Spleen (tissue), 11 donors: ENCODE measurements at regions not wholly inside any gene's neighbourhood (a gene's known extent, or its start where the extent isn't known, plus 50 kb on each side); places are given as distances from the start of the nearest gene placed in this dataset.

Experiments
- DNase-seq: peaks from one replicate; pipeline ENCODE4 v3.0.0-alpha.2; 2020
- H3K27ac ChIP-seq, 8 donors: fragments of 200-600 bp; sonication (generic) in 7 of 8; 1 replicate in 4 of 8; 2 replicates in 4 of 8; pipeline versions ENCODE4 v1.5.0 to v1.8.0; 2016 to 2021; ENCODE audit warnings: inconsistent platforms in 4 of 8, mild to moderate bottlenecking in 4 of 8, moderate library complexity in 1 of 8
- H3K27me3 ChIP-seq, 7 donors: fragments of 200-600 bp; sonication (generic) in 6 of 7; replicated peaks in 1 of 7; 1 replicate in 4 of 7; 2 replicates in 3 of 7; pipeline versions ENCODE4 v1.5.0 to v1.8.0; 2016 to 2021; ENCODE audit warnings: inconsistent platforms in 3 of 7, mild to moderate bottlenecking in 1 of 7
- H3K36me3 ChIP-seq, 6 donors: fragments of 200-600 bp; sonication (generic) in 5 of 6; 1 replicate in 4 of 6; 2 replicates in 2 of 6; pipeline versions ENCODE4 v1.5.0 to v1.8.0; 2016 to 2021; ENCODE audit warnings: inconsistent platforms in 2 of 6
- H3K4me1 ChIP-seq, 6 donors: fragments of 200-600 bp; sonication (generic) in 5 of 6; 1 replicate in 3 of 6; 2 replicates in 3 of 6; pipeline versions ENCODE4 v1.5.0 to v1.8.0; 2016 to 2021; ENCODE audit warnings: inconsistent platforms in 3 of 6
- H3K4me3 ChIP-seq, 8 donors: fragments of 200-600 bp; sonication (generic) in 7 of 8; 1 replicate in 4 of 8; 2 replicates in 4 of 8; pipeline versions ENCODE4 v1.5.0 to v1.8.0; 2016 to 2021; ENCODE audit warnings: inconsistent platforms in 4 of 8, mild to moderate bottlenecking in 4 of 8, moderate library complexity in 2 of 8
- H3K9me3 ChIP-seq, 8 donors: fragments of 200-600 bp; sonication (generic) in 7 of 8; 1 replicate in 4 of 8; 2 replicates in 4 of 8; pipeline versions ENCODE4 v1.5.0 to v1.8.0; 2016 to 2021; ENCODE audit warnings: inconsistent platforms in 4 of 8
- CTCF ChIP-seq, 11 experiments: fragments of 200-600 bp in 7 of 11; fragments of 450-650 bp in 4 of 11; sonication (generic) in 4 of 11; IDR thresholded peaks in 8 of 11; conservative IDR thresholded peaks in 3 of 11; 1 replicate in 7 of 11; 2 replicates in 4 of 11; pipeline versions ENCODE4 v1.4.0 to v1.8.0; 2016 to 2021; ENCODE audit warnings: antibody characterized with exemption in 11 of 11, inconsistent platforms in 4 of 11, mild to moderate bottlenecking in 1 of 11
- POLR2A ChIP-seq, 3 donors: fragments of 450-650 bp; IDR thresholded peaks; one replicate each; pipeline ENCODE4 v1.5.1; 2017; ENCODE audit warnings: antibody characterized with exemption in 3 of 3, mild to moderate bottlenecking in 1 of 3
- POLR2AphosphoS5 ChIP-seq, 3 donors: sonication (generic); formaldehyde crosslinking; IDR thresholded peaks; one replicate each; pipeline ENCODE4 v1.5.1; 2017; ENCODE audit warnings: antibody characterized with exemption in 3 of 3
- WGBS, 5 donors: extraction: QIAGEN DNeasy Blood & Tissue Kit in 3 of 5; methylation state at CpG; one replicate each; pipeline versions ENCODE4 v1.1.5 to v1.1.7; 2013 to 2018; 5-methylcytosine and 5-hydroxymethylcytosine counted together
- intact Hi-C: fragments of 100-400 bp; cut with DNase I; formaldehyde crosslinking; loops from one replicate; pipeline ENCODE4 v1.15.0; 2023; ENCODE audit warnings: low total_unique reads
- donor health status: healthy with polysubstance abuse.
- donor health status: DM: no; HTN: no; CAD: no; lungs with moderate emphysema.
- donor health status: DM: no; HTN: no; CAD: no.
- donor health status: Bipolar disorder and iron deficiency.
- donor health status: healthy.
- donor health status: DM: no; HTN: no; CAD: no.
- donor health status: DM: yes; HTN: yes; CAD: no.

- Histone ChIP-seq H3K27ac (no peak overlapping the region), H3K27me3 (no peaks in the 10 kb centered on the region), H3K4me1 (no peaks in the 10 kb centered on the region), H3K9me3 (no peaks in the 10 kb centered on the region), H3K4me3 (no peak overlapping the region), H3K36me3 (no peaks in the 10 kb centered on the region)
- no peak for DNase-seq
- intact Hi-C loops, result no loop called here
- TF ChIP-seq CTCF (IDR thresholded peaks at IDR 0.05 in 8 of 11, conservative IDR thresholded peaks at IDR 0.05 in 3 of 11), result no peak
- no peak for TF ChIP-seq POLR2AphosphoS5 (IDR thresholded peaks at IDR 0.05)
- no peak for TF ChIP-seq POLR2A (IDR thresholded peaks at IDR 0.05)
- 84 to 95% (median 89%) methylated on average over 2 of the region's 2 CpGs for WGBS, 5 donors
These were observed 266.7 kb downstream of the C3orf38 start for GRCh38 chr3:88416436-88416835.

- no peaks in the 10 kb centered on the region for H3K4me1 ChIP-seq
- H3K36me3 ChIP-seq, result no peaks in the 10 kb centered on the region
- H3K27me3 ChIP-seq, result no peaks in the 10 kb centered on the region
- intact Hi-C loops, result no loop called here
- TF ChIP-seq POLR2AphosphoS5 (IDR thresholded peaks at IDR 0.05) (no peak), POLR2A (IDR thresholded peaks at IDR 0.05) (no peak), CTCF (IDR thresholded peaks at IDR 0.05 in 8 of 11, conservative IDR thresholded peaks at IDR 0.05 in 3 of 11) (no peak)
- H3K27ac ChIP-seq, result no peak overlapping the region
- WGBS, 5 donors, result 79 to 90% (median 85%) methylated on average over 6 of the region's 6 CpGs
- H3K4me3 ChIP-seq, result no peak overlapping the region
- no peak for DNase-seq
- H3K9me3 ChIP-seq, result no peaks in the 10 kb centered on the region
These were observed 268.5 kb downstream of the C3orf38 start for GRCh38 chr3:88418219-88418618.

GRCh38 chr3:88433568-88433967 lies 283.8 kb downstream of the C3orf38 start:
- Histone ChIP-seq H3K4me3 (no peak overlapping the region), H3K27me3 (no peaks in the 10 kb centered on the region), H3K27ac (peak overlapping the region in 3 of 8 donors; percentile 17 to 53 (median 48)), H3K36me3 (no peaks in the 10 kb centered on the region), H3K4me1 (peaks cover 0 to 24% (median 3%) of the 10 kb centered on the region in 6 donors), H3K9me3 (no peaks in the 10 kb centered on the region)
- DNase-seq, result peak; percentile 44
- TF ChIP-seq POLR2A (IDR thresholded peaks at IDR 0.05) (no peak), POLR2AphosphoS5 (IDR thresholded peaks at IDR 0.05) (no peak), CTCF (IDR thresholded peaks at IDR 0.05 in 8 of 11, conservative IDR thresholded peaks at IDR 0.05 in 3 of 11) (no peak)
- 18 to 27% (median 24%) methylated on average over 2 of the region's 2 CpGs for WGBS, 5 donors
- intact Hi-C loops, result no loop called here

GRCh38 chr3:88434001-88434400 lies 284.2 kb downstream of the C3orf38 start:
- peaks cover 0 to 24% (median 3%) of the 10 kb centered on the region in 6 donors for H3K4me1 ChIP-seq
- H3K9me3 ChIP-seq, result no peaks in the 10 kb centered on the region
- H3K27ac ChIP-seq, result peak overlapping the region in 3 of 8 donors; percentile 17 to 53 (median 48)
- DNase-seq, result no peak
- no peaks in the 10 kb centered on the region for H3K36me3 ChIP-seq
- TF ChIP-seq POLR2A (IDR thresholded peaks at IDR 0.05), result no peak
- no peak for TF ChIP-seq CTCF (IDR thresholded peaks at IDR 0.05 in 8 of 11, conservative IDR thresholded peaks at IDR 0.05 in 3 of 11)
- no peak for TF ChIP-seq POLR2AphosphoS5 (IDR thresholded peaks at IDR 0.05)
- no peaks in the 10 kb centered on the region for H3K27me3 ChIP-seq
- 52 to 59% (median 55%) methylated on average over 2 of the region's 2 CpGs for WGBS, 5 donors
- H3K4me3 ChIP-seq, result no peak overlapping the region
- intact Hi-C loops, result no loop called here
